Upper lobe of right lung (tissue), 1 donor: ENCODE measurements at regions not wholly inside any gene's neighbourhood (a gene's known extent, or its start where the extent isn't known, plus 50 kb on each side); places are given as distances from the start of the nearest gene placed in this dataset.

Source experiments
- ATAC-seq: fragments of 200-7000 bp; cut with Tn5 transposase; one replicate; pipeline ENCODE4 v1.9.1; 2020; ENCODE audit warnings: mild to moderate bottlenecking, moderate library complexity
- DNase-seq: peaks from one replicate; pipeline ENCODE4 v3.0.0-alpha.2; 2020
- H3K27ac ChIP-seq: fragments of 200-600 bp; one replicate; pipeline ENCODE4 v1.8.0; 2022
- H3K27me3 ChIP-seq: fragments of 200-600 bp; one replicate; pipeline ENCODE4 v1.8.0; 2022; ENCODE audit warnings: mild to moderate bottlenecking
- H3K36me3 ChIP-seq: fragments of 200-600 bp; one replicate; pipeline ENCODE4 v1.8.0; 2022
- H3K4me1 ChIP-seq: fragments of 200-600 bp; one replicate; pipeline ENCODE4 v1.8.0; 2022
- H3K4me3 ChIP-seq: fragments of 200-600 bp; one replicate; pipeline ENCODE4 v1.8.0; 2022; ENCODE audit warnings: mild to moderate bottlenecking
- H3K9me3 ChIP-seq: fragments of 200-600 bp; one replicate; pipeline ENCODE4 v1.8.0; 2022
- CTCF ChIP-seq: fragments of 200-600 bp; IDR thresholded peaks from one replicate; pipeline ENCODE4 v1.8.0; 2022; ENCODE audit warnings: antibody characterized with exemption
- intact Hi-C: fragments of 100-400 bp; cut with DNase I; formaldehyde crosslinking; loops from one replicate; pipeline ENCODE4 v1.11.0; 2022
- donor health status: DM: no; HTN: yes; CAD: no; lungs with severe emphysema.

GRCh38 chr3:156763931-156764720, 62.0 kb upstream of the LEKR1 start:
- no peaks in the 10 kb centered on the region for H3K4me1 ChIP-seq
- no peaks in the 10 kb centered on the region for H3K27me3 ChIP-seq
- no peaks in the 10 kb centered on the region for H3K36me3 ChIP-seq
- ATAC-seq (no peak), DNase-seq (no peak)
- no peaks in the 10 kb centered on the region for H3K9me3 ChIP-seq
- H3K27ac ChIP-seq = no peak overlapping the region
- no peak overlapping the region for H3K4me3 ChIP-seq
- intact Hi-C loops = no loop called here
- TF ChIP-seq CTCF = no peak

- H3K27ac ChIP-seq = no peak overlapping the region
- no peaks in the 10 kb centered on the region for H3K4me1 ChIP-seq
- H3K27me3 ChIP-seq = no peaks in the 10 kb centered on the region
- intact Hi-C loops = no loop called here
- no peaks in the 10 kb centered on the region for H3K9me3 ChIP-seq
- DNase-seq = no peak
- ATAC-seq = no peak
- H3K4me3 ChIP-seq = no peak overlapping the region
- no peaks in the 10 kb centered on the region for H3K36me3 ChIP-seq
- TF ChIP-seq CTCF = no peak
Measured at GRCh38 chr3:156764751-156765150, 61.4 kb upstream of the LEKR1 start.

- intact Hi-C loops = no loop called here
- no peaks in the 10 kb centered on the region for H3K36me3 ChIP-seq
- H3K9me3 ChIP-seq = no peaks in the 10 kb centered on the region
- no peak overlapping the region for H3K4me3 ChIP-seq
- ATAC-seq = no peak
- no peak for TF ChIP-seq CTCF
- H3K27me3 ChIP-seq = no peaks in the 10 kb centered on the region
- no peak for DNase-seq
- H3K27ac ChIP-seq = no peak overlapping the region
- no peaks in the 10 kb centered on the region for H3K4me1 ChIP-seq
Measured at GRCh38 chr3:156768390-156768789, 57.8 kb upstream of the LEKR1 start.

- DNase-seq (no peak), ATAC-seq (no peak)
- Histone ChIP-seq H3K4me3 (no peak overlapping the region), H3K27me3 (no peaks in the 10 kb centered on the region), H3K27ac (no peak overlapping the region), H3K4me1 (no peaks in the 10 kb centered on the region), H3K9me3 (no peaks in the 10 kb centered on the region), H3K36me3 (no peaks in the 10 kb centered on the region)
- TF ChIP-seq CTCF = no peak
- intact Hi-C loops = no loop called here
Measured at GRCh38 chr3:156769721-156770654, 56.2 kb upstream of the LEKR1 start.

GRCh38 chr3:156770699-156771414, 55.3 kb upstream of the LEKR1 start:
- no peak for ATAC-seq
- DNase-seq = no peak
- no peak for TF ChIP-seq CTCF

More at GRCh38 chr3:156770699-156771414, 55.3 kb upstream of the LEKR1 start:
- Histone ChIP-seq H3K27me3 (no peaks in the 10 kb centered on the region), H3K36me3 (no peaks in the 10 kb centered on the region), H3K4me1 (no peaks in the 10 kb centered on the region), H3K27ac (no peak overlapping the region), H3K4me3 (no peak overlapping the region), H3K9me3 (no peaks in the 10 kb centered on the region)
- intact Hi-C loops = no loop called here
